T-helper 2 cell treated with Interferon-gamma antibody and Interleukin-4, amounts not matched to agents 5 μg/mL and 100 μg/mL, for 36 hours (primary cell): ENCODE measurements at regions not wholly inside any gene's neighbourhood (a gene's known extent, or its start where the extent isn't known, plus 50 kb on each side); places are given as distances from the start of the nearest gene placed in this dataset.

ENCODE experiments used
- DNase-seq: peaks from one replicate; pipeline ENCODE4 v3.0.0; 2021; ENCODE audit warnings: low spot score
- H3K27ac Mint-ChIP-seq: one replicate; pipeline ENCODE4 v1.8.0; 2021; ENCODE audit warnings: mild to moderate bottlenecking, mixed read lengths
- H3K27me3 Mint-ChIP-seq: one replicate; pipeline ENCODE4 v1.8.0; 2021; ENCODE audit warnings: low read depth, mixed read lengths
- H3K36me3 Mint-ChIP-seq: one replicate; pipeline ENCODE4 v1.8.0; 2021; ENCODE audit warnings: low read depth, mixed read lengths
- H3K4me1 Mint-ChIP-seq: one replicate; pipeline ENCODE4 v1.8.0; 2021; ENCODE audit warnings: low read depth, mixed read lengths
- H3K4me3 Mint-ChIP-seq: one replicate; pipeline ENCODE4 v1.8.0; 2022; ENCODE audit warnings: mild to moderate bottlenecking, moderate library complexity, mixed read lengths
- H3K9me3 Mint-ChIP-seq: one replicate; pipeline ENCODE4 v1.8.0; 2021; ENCODE audit warnings: mixed read lengths

DNA sequence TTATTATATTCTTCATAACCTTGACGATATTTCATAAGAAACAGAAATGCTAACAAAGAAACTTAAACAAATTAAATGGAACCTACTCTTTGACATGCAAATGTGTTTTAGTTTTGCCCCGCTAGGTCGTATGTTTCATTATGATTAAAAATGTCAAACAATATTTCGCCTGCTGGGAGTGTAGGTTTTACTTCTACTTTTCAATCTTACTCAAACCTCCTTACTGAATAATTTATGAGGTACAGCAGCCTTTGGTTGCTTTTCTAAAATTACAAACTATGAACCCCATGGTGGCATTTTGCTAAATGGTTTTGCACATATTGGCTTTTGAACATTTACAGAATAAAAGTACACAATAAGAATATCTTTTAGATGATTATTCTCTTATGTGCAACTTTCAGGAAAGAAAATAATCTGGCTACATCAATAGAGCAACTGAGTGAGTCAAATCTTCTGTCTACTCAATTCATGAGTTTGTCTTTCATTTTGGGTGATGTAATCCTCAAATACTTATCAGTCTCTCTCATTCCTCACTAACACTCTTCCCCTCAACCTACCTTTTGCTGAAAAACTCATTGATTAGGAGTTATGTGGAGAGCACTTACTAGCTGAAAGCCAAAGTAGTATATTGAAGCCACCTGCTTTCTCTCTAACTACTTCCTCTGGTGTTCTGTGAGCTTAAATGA lies 1226.4 kb downstream of the XPNPEP1 start:
- no peak overlapping the region for H3K27ac Mint-ChIP-seq
- H3K36me3 Mint-ChIP-seq = no peaks in the 10 kb centered on the region
- DNase-seq = no peak
- no peaks in the 10 kb centered on the region for H3K4me1 Mint-ChIP-seq
- no peaks in the 10 kb centered on the region for H3K27me3 Mint-ChIP-seq
- H3K4me3 Mint-ChIP-seq = no peak overlapping the region
- peaks cover 19% of the 10 kb centered on the region for H3K9me3 Mint-ChIP-seq

DNA sequence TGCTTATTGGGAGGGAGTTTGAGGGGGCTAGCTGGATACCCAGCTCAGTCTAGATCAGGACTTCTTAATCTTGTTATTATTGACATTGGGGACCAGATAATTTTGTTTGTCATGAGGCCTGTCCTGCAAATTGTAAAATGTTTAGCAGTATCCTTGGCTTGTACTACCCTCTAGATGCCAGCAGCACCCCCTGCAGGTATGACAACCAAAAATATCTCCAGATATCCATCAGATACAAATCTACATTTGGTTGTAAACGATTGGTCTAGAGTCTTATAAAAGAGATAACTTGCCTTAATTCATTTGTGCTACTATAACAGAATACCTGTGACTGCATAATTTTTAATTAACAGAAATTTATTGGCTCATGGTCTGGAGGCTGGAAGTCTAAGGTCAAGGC lies 1232.2 kb downstream of the XPNPEP1 start:
- Mint-ChIP-seq H3K36me3 (no peaks in the 10 kb centered on the region), H3K9me3 (peaks cover 22% of the 10 kb centered on the region), H3K27me3 (no peaks in the 10 kb centered on the region), H3K4me1 (no peaks in the 10 kb centered on the region), H3K27ac (no peak overlapping the region), H3K4me3 (no peak overlapping the region)
- DNase-seq = no peak

DNA sequence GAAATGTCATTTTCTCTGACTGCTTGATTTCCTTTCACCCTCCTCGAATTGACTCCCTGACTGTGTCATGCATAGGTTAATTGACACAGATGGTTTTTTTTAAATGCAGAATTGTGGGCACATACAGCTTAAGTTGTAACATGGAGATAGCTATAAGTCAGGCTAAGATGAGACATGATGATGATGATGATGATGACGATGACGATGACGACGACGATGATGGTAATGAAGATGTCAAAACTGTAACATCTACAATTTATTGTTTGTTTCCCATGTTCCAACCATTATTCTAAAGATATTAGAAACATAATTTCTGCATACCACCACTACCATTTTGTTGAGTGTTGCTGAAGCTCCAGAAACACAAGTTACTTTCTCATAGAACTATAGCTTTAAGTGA lies 1232.8 kb downstream of the XPNPEP1 start:
- no peak overlapping the region for H3K27ac Mint-ChIP-seq
- no peaks in the 10 kb centered on the region for H3K36me3 Mint-ChIP-seq
- no peak overlapping the region for H3K4me3 Mint-ChIP-seq
- no peaks in the 10 kb centered on the region for H3K4me1 Mint-ChIP-seq
- no peaks in the 10 kb centered on the region for H3K27me3 Mint-ChIP-seq
- no peak for DNase-seq
- peaks cover 22% of the 10 kb centered on the region for H3K9me3 Mint-ChIP-seq

DNA sequence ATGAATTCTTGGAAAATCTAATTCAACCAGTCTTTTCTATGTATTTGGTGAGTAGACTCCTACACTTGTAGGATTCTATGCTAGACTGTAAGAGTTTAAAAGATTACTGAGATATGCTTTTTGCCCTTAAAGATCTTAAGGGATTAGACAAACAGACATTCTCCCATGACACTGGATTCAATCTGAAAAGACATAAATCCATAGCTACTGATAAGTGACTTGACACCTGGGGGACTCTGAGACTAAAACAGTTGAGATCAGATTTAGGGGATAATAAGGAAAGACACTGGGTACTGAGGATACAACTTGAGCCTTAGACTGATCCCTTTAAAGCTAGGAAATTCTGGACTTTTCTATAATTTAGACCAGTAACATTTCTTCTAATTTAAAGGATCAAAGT lies 1233.4 kb downstream of the XPNPEP1 start:
- Mint-ChIP-seq H3K27ac (no peak overlapping the region), H3K9me3 (peaks cover 18% of the 10 kb centered on the region), H3K4me1 (no peaks in the 10 kb centered on the region), H3K4me3 (no peak overlapping the region), H3K36me3 (no peaks in the 10 kb centered on the region), H3K27me3 (no peaks in the 10 kb centered on the region)
- DNase-seq = no peak

DNA sequence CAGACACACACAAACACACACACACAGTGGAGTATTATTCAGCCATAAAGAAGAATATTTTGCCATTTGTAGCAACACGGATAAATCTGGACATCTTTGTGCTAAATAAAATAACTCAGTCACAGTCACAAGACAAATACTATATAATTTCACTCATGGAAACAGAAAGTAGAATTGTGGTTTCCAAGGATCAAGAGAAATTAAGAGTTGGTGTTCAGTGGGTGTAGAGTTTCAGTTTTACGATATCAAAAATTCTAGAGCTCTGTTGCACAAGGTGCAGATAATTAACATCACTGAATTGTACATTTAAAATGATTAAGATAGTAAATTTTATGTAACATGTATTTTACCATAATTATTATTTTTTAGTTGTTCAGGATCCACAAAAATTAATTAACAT lies 1235.0 kb downstream of the XPNPEP1 start:
- Mint-ChIP-seq H3K9me3 (peaks cover 13% of the 10 kb centered on the region), H3K4me3 (no peak overlapping the region), H3K27ac (no peak overlapping the region), H3K36me3 (no peaks in the 10 kb centered on the region), H3K27me3 (no peaks in the 10 kb centered on the region), H3K4me1 (no peaks in the 10 kb centered on the region)
- DNase-seq = no peak

DNA sequence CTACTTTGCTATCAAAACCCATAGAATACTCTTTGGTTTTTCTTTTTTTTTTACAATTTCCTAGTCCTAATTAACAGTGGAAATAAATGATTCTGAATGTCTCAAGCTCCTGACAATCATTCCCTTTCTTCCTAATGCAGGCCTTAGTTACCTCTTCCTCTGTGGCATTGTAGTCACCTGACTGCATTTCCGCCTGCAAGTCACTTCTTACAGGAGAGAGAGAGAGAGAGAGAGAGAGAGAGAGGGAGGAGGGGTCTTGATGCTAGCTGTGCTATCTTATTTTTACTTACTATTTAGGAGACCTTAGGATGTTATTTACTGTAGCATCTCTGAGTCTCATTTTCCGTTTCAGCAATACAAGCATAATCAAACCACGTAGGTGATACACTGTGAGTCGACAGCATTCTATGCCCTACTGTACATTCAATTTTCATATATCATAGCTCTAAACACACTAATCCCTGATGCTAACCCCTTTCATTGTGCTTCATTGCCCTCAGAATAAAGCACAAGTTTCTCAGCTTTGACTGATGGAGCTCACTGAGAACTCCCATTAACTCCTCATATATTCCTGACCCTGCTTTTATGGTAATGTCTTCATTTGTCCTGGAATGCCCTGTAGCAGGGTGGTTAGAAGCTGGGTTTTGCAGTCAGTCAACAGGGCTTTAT lies 1237.3 kb downstream of the XPNPEP1 start:
- no peak overlapping the region for H3K4me3 Mint-ChIP-seq

DNA sequence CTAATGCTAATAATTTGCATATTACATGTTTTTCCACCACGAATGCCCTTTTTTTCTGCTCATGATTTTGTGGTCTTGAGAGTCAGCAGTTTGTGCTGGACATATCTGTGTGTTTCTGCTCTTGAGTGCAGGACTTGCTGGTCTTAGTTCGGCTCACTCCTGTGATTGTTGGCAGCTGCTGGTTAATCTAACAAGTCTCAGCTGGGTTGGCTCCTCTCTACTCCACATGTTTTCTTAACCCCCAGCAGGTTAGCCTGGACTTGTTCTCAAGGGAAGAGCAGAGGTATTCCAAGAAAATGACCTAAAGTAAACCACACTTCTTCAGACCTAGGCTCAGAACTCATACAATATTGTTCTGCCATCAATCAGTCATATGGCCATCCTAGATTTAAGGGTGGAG lies 1238.9 kb downstream of the XPNPEP1 start:
- peaks cover 11% of the 10 kb centered on the region for H3K9me3 Mint-ChIP-seq
- DNase-seq = no peak
- H3K36me3 Mint-ChIP-seq = no peaks in the 10 kb centered on the region
- no peak overlapping the region for H3K27ac Mint-ChIP-seq
- no peak overlapping the region for H3K4me3 Mint-ChIP-seq
- H3K27me3 Mint-ChIP-seq = no peaks in the 10 kb centered on the region
- H3K4me1 Mint-ChIP-seq = no peaks in the 10 kb centered on the region

More for the DNA sequence above, 1237.3 kb downstream of the XPNPEP1 start:
- no peak overlapping the region for H3K27ac Mint-ChIP-seq
- no peaks in the 10 kb centered on the region for H3K27me3 Mint-ChIP-seq
- peaks cover 11% of the 10 kb centered on the region for H3K9me3 Mint-ChIP-seq
- H3K36me3 Mint-ChIP-seq = no peaks in the 10 kb centered on the region
- no peak for DNase-seq
- no peaks in the 10 kb centered on the region for H3K4me1 Mint-ChIP-seq

DNA sequence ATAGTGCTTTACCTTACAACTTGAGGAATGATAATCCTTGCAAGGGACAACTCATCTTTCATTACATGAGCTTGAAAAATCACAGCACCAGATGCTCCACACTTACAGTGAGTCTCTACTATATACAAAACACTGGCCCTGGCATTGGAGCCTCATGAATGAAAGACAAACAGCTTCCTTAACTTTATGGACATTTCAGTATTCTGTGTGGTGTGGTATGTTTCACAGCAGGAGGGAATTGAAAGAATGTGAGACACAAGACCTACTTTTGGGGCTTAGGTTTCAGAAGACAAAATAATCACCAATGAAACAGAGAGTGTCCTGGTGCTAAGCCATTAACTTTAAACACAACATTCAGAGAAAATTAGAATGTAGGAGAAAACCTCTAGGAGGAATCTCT lies 1249.6 kb downstream of the XPNPEP1 start:
- DNase-seq = no peak
- Mint-ChIP-seq H3K4me3 (no peak overlapping the region), H3K27me3 (no peaks in the 10 kb centered on the region), H3K4me1 (no peaks in the 10 kb centered on the region), H3K9me3 (peaks cover 3% of the 10 kb centered on the region), H3K27ac (no peak overlapping the region), H3K36me3 (no peaks in the 10 kb centered on the region)

DNA sequence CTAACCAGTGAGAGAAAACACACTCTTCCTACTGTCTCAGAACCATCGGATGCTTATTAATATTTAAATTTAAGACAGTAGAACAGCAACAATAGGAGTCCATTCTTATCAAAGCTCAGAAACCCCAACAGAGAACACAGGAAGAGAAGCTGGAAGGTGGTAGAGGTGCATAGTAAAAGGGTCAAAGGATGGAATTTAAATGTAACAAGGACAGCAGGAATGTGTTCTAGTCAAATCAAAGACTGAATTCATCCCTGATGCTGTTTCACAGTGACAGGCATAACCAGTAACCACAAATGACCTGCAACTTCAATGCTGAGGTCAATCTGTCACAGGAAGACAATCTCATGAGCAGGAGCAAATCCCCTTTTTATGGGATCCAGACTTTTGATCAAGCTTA lies 1259.7 kb downstream of the XPNPEP1 start:
- Mint-ChIP-seq H3K27me3 (no peaks in the 10 kb centered on the region), H3K9me3 (peaks cover 17% of the 10 kb centered on the region), H3K27ac (no peak overlapping the region), H3K36me3 (no peaks in the 10 kb centered on the region), H3K4me1 (no peaks in the 10 kb centered on the region), H3K4me3 (no peak overlapping the region)
- DNase-seq = no peak

DNA sequence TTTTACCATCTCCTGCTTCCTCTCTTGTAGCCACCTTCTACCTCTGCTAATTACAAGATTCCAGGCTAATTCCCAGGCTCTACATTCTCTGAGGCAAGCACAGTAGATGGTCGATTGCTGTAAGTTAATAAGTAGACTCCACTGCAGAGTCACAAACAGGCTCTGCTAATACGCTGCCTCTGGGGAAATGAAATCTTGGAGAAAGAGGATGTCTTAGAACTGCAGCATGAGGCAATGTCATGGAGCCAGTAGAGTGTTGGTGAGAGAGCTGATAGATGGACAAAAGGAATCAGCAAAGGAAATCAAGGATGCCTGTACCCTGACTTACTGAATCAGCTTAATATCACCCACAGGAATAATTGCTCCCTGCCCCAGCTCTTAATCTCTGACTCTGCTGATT lies 1260.3 kb downstream of the XPNPEP1 start:
- Mint-ChIP-seq H3K27ac (no peak overlapping the region), H3K4me1 (no peaks in the 10 kb centered on the region), H3K9me3 (peaks cover 17% of the 10 kb centered on the region), H3K27me3 (no peaks in the 10 kb centered on the region), H3K36me3 (no peaks in the 10 kb centered on the region), H3K4me3 (no peak overlapping the region)
- no peak for DNase-seq

DNA sequence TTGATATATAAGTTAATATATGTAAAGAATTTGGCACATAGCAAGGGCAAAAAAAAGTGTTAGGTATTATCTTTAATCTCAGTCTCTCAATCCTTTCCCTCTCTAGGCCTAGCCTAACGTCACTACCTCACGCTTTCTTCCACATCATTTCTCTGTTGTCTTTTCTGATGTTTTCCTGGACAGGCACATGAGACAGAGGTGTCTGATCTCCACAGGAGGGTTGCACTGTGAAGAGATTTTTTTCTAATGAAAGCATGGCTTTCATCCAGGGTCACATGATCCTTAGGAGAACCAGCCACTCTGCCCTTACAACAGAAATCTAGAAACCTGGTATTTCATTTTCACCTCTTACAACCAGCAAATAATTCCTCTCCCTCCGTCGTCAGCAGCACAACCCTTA lies 1268.3 kb downstream of the XPNPEP1 start:
- no peak for DNase-seq

DNA sequence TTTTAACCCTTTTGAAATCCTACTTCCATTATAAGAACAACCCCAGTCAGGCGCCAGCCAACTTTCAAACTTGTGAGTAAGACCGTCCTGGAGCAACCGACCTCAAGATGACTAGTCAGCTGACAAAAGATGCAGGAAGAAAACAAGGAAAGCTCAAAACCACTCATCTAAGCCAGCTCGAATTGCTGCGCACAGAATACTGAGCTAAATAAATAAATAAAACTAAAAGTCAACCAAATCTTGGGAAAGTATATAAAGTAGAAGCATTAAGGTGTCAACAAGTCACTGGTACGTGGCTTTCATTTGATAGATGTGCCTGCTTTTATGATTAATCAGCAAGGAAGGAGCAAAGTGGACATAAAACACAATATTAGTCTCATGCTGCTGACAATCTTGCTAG lies 1269.8 kb downstream of the XPNPEP1 start:
- Mint-ChIP-seq H3K9me3 (peaks cover 14% of the 10 kb centered on the region), H3K36me3 (no peaks in the 10 kb centered on the region), H3K27me3 (no peaks in the 10 kb centered on the region), H3K4me3 (no peak overlapping the region), H3K27ac (no peak overlapping the region), H3K4me1 (no peaks in the 10 kb centered on the region)
- no peak for DNase-seq

More for the DNA sequence above, 1268.3 kb downstream of the XPNPEP1 start:
- Mint-ChIP-seq H3K9me3 (peaks cover 13% of the 10 kb centered on the region), H3K27me3 (no peaks in the 10 kb centered on the region), H3K4me3 (no peak overlapping the region), H3K4me1 (no peaks in the 10 kb centered on the region), H3K36me3 (no peaks in the 10 kb centered on the region), H3K27ac (no peak overlapping the region)

DNA sequence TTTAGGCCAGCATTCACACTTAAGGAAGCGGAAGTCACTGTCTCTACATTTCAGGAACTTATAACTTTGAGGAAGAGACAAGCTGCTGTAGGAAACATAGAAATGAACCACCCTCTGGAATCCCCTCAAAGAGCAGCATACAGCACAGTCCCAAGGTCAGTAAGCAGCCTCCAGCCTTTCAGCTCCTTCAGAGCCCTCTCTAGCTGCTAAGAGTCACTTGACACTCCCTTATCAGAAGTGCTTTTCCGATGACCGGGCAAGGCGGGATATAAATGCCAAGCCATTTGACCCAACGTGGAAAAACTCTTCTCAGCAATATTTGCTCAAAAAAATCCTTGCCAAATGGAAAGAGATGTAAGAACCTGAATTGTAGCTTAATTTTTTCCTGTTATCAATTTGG lies 1284.3 kb downstream of the XPNPEP1 start:
- H3K36me3 Mint-ChIP-seq = no peaks in the 10 kb centered on the region
- no peaks in the 10 kb centered on the region for H3K27me3 Mint-ChIP-seq
- peaks cover 21% of the 10 kb centered on the region for H3K9me3 Mint-ChIP-seq
- no peak overlapping the region for H3K27ac Mint-ChIP-seq
- H3K4me1 Mint-ChIP-seq = no peaks in the 10 kb centered on the region
- DNase-seq = no peak
- H3K4me3 Mint-ChIP-seq = no peak overlapping the region

DNA sequence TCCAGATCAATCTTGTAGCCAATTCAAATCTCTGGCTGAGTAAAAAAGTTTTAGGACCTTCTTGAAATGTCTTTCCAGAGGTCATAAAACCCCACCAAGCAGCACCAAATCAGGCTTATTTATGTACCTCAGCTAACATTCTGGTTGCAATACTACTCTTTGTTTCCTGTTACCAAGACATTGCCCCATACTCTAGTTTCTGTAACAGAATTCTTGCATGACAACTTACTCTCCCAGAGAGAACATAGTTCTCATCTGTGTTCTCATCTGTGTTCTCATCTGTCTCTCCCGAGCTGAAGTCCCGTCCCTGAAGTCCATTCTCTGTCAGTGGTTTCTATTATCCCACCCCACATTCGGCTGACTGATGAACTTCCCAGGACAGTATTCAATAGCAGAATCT lies 1285.1 kb downstream of the XPNPEP1 start:
- peaks cover 18% of the 10 kb centered on the region for H3K9me3 Mint-ChIP-seq
- no peak overlapping the region for H3K4me3 Mint-ChIP-seq
- no peak for DNase-seq
- H3K27me3 Mint-ChIP-seq = no peaks in the 10 kb centered on the region
- no peak overlapping the region for H3K27ac Mint-ChIP-seq
- no peaks in the 10 kb centered on the region for H3K36me3 Mint-ChIP-seq
- no peaks in the 10 kb centered on the region for H3K4me1 Mint-ChIP-seq

DNA sequence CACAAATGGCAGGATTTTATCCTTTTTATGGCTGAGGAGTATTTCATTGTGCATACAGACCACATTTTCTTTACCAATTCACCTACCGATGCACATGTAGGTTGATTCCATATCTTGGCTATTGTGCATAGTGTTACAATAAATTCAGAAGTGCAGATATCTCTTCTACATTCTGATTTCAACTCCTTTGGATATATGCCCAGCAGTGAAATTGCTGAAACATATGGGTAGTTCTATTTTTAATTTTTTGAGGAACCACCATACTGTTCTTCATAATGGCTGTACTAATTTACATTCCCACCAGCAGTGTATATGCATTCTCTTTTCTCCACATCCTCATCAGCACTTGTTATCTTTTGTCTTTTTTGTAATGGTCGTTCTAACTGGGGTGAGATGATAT lies 1290.3 kb downstream of the XPNPEP1 start:
- H3K4me3 Mint-ChIP-seq = no peak overlapping the region
- H3K27ac Mint-ChIP-seq = no peak overlapping the region
- H3K4me1 Mint-ChIP-seq = no peaks in the 10 kb centered on the region
- H3K36me3 Mint-ChIP-seq = no peaks in the 10 kb centered on the region
- no peak for DNase-seq
- peaks cover 8% of the 10 kb centered on the region for H3K9me3 Mint-ChIP-seq
- no peaks in the 10 kb centered on the region for H3K27me3 Mint-ChIP-seq
